Vagina (tissue), 2 donors: ENCODE measurements at regions not wholly inside any gene's neighbourhood (a gene's known extent, or its start where the extent isn't known, plus 50 kb on each side); places are given as distances from the start of the nearest gene placed in this dataset.

Experiments
- CTCF ChIP-seq, 3 experiments: fragments of 450-650 bp in 2 of 3; fragments of 200-600 bp in 1 of 3; sonication (generic) in 1 of 3; IDR thresholded peaks; one replicate each; pipeline ENCODE4 v1.5.1; 2017 to 2019; ENCODE audit warnings: antibody characterized with exemption in 3 of 3, mild to moderate bottlenecking in 2 of 3, moderate library complexity in 2 of 3
- POLR2A ChIP-seq, 2 donors: fragments of 450-650 bp; IDR thresholded peaks; one replicate each; pipeline ENCODE4 v1.6.1; 2017; ENCODE audit warnings: antibody characterized with exemption in 2 of 2, mild to moderate bottlenecking in 2 of 2, moderate library complexity in 2 of 2
- POLR2AphosphoS5 ChIP-seq, 2 donors: sonication (generic); formaldehyde crosslinking; IDR thresholded peaks; one replicate each; pipeline ENCODE4 v1.9.0; 2017; ENCODE audit warnings: antibody characterized with exemption in 2 of 2, mild to moderate bottlenecking in 2 of 2, low read depth in 1 of 2; ENCODE audit not compliant: insufficient read depth in 1 of 2

- TF ChIP-seq POLR2A (IDR thresholded peaks at IDR 0.05) (no peak), CTCF (IDR thresholded peaks at IDR 0.05) (no peak), POLR2AphosphoS5 (IDR thresholded peaks at IDR 0.05; ENCODE audit: insufficient read depth in 1 of 2, low read depth in 1 of 2) (no peak)
These were observed 1790.5 kb upstream of the ADGRL3 start for GRCh38 chr4:59409647-59410046.
